A673 (cell line): ENCODE measurements at regions not wholly inside any gene's neighbourhood (a gene's known extent, or its start where the extent isn't known, plus 50 kb on each side); places are given as distances from the start of the nearest gene placed in this dataset.
"Not testable (repeated sequence)": the region's sequence is repeated elsewhere in the genome, so short reads cannot be mapped to it uniquely, and the experiment has no call there.

Source experiments
- BruUV-seq: library from RNA; stranded (reverse); fragments of 400-500 nt; replicated peaks from 2 replicates; lab custom pipeline; 2021; lab: Mats Ljungman, UMichigan
- CTCF ChIA-PET: fragments of 300-600 bp; sonication (Branson Sonifier 250); formaldehyde crosslinking; loops from one replicate; lab custom pipeline; 2022; ENCODE audit warnings: antibody characterized with exemption; lab: Charles Lee
- POLR2A ChIA-PET: fragments of 300-600 bp; sonication (Branson Sonifier 250); formaldehyde crosslinking; loops from one replicate; lab custom pipeline; 2022; ENCODE audit warnings: antibody characterized with exemption; ENCODE audit not compliant: low non-redundant PET; lab: Charles Lee
- DNase-seq: peaks from one replicate; pipeline ENCODE4 v3.0.0-alpha.2; 2015; ENCODE audit warnings: low spot score
- H3K27ac ChIP-seq: fragments of 200-600 bp; sonication (generic); 2 replicates; pipeline ENCODE4 v1.5.1; 2016; ENCODE audit warnings: mixed run types, low read depth, mild to moderate bottlenecking, mixed read lengths, antibody characterized with exemption, low read length; ENCODE audit not compliant: poor library complexity, severe bottlenecking
- H3K27me3 ChIP-seq: fragments of 200-600 bp; sonication (generic); replicated peaks from 2 replicates; pipeline ENCODE4 v1.6.1; 2017; ENCODE audit warnings: mixed run types, low read depth, mild to moderate bottlenecking, mixed read lengths, antibody characterized with exemption, low read length; ENCODE audit not compliant: insufficient read depth, poor library complexity
- H3K36me3 ChIP-seq: fragments of 200-600 bp; sonication (generic); 2 replicates; pipeline ENCODE4 v1.6.1; 2016; ENCODE audit warnings: mixed run types, mild to moderate bottlenecking, mixed read lengths, antibody characterized with exemption, low read length; ENCODE audit not compliant: insufficient read depth, poor library complexity, severe bottlenecking
- H3K4me1 ChIP-seq: fragments of 200-600 bp; sonication (generic); 2 replicates; pipeline ENCODE4 v1.6.1; 2017; ENCODE audit warnings: mixed run types, mild to moderate bottlenecking, mixed read lengths, antibody characterized with exemption, low read length; ENCODE audit not compliant: insufficient read depth, poor library complexity, severe bottlenecking
- H3K4me3 ChIP-seq: fragments of 200-600 bp; sonication (generic); 2 replicates; pipeline ENCODE4 v1.5.1; 2016; ENCODE audit warnings: low read depth, mixed run types, mild to moderate bottlenecking, mixed read lengths, low read length; ENCODE audit not compliant: poor library complexity, severe bottlenecking
- H3K9me3 ChIP-seq: fragments of 200-600 bp; sonication (generic); 2 replicates; pipeline ENCODE4 v1.6.1; 2016; ENCODE audit warnings: mixed run types, low read depth, mild to moderate bottlenecking, mixed read lengths, antibody characterized with exemption, low read length; ENCODE audit not compliant: poor library complexity, severe bottlenecking
- intact Hi-C: fragments of 100-400 bp; cut with micrococcal nuclease; formaldehyde crosslinking; loops from one replicate; pipeline ENCODE4 v1.10.0; 2022; ENCODE audit not compliant: unreplicated experiment

DNA sequence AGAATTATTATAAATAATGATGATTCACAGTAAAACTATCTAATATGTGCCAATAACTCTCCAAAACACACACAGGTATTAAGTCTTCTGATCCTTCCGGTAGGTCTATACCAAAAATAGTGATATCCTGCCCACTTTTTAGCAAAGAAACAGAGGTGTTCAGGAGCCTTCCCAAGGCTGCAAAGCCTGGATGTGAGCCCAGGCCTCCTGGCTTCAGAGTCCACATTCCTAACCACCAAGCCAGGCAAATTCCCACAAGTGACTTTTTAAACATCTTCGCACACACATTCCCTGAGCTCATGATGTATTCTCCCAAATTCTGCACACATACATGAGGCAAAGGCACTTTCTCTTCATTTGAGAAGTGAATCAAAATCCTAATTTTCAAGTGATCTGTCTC lies 376.6 kb downstream of the BCL2L11 start:
- H3K4me3 ChIP-seq, H3K27ac ChIP-seq, CTCF ChIA-PET, intact Hi-C loops, H3K4me1 ChIP-seq, H3K36me3 ChIP-seq, POLR2A ChIA-PET, DNase-seq, H3K27me3 ChIP-seq, BruUV-seq, H3K9me3 ChIP-seq: not testable (repeated sequence)

- H3K27ac ChIP-seq, intact Hi-C loops: not testable (repeated sequence)
These were observed 379.9 kb downstream of the BCL2L11 start for GRCh38 chr2:111500536-111501062.

DNA sequence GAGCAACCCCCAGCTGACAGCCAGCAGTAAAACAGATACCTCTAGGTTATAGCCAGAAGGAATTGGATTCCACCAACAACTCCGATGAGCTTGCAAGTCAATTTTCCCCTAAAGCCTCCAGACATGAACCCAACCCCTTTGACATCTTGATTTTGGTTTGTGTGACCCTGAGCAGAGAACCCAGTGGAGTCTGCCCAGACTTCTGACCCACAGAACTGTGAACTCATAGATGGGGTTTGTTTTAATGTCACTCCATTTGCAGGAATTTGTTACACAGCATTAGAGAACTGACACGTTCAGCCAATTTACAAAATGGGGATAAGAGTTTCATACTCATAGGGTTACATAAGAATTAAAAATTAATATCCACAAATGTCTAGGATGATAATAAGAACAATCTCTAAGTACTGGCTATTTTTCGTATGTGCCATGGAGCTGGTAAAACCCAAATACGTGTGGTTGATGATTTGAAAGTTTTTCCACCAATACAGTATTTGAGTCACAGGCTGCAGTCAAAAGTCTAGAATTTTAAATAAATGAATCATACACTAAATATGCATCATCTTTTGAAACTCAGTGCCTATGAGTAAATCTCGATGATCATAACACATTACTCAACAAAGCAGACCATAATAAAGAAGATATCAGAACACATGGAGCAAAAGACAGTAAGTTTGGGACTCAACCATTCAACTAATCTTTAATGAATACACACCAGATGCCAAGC lies 380.0 kb downstream of the ANAPC1 start:
- H3K27me3 ChIP-seq, H3K4me1 ChIP-seq, H3K36me3 ChIP-seq, POLR2A ChIA-PET, BruUV-seq, intact Hi-C loops, CTCF ChIA-PET, DNase-seq, H3K9me3 ChIP-seq, H3K4me3 ChIP-seq, H3K27ac ChIP-seq: not testable (repeated sequence)

More at GRCh38 chr2:111500536-111501062, 379.9 kb downstream of the BCL2L11 start:
- H3K4me1 ChIP-seq, H3K9me3 ChIP-seq, POLR2A ChIA-PET, CTCF ChIA-PET, BruUV-seq, H3K27me3 ChIP-seq, DNase-seq, H3K36me3 ChIP-seq, H3K4me3 ChIP-seq: not testable (repeated sequence)

GRCh38 chr2:111504571-111504942 lies 379.4 kb downstream of the ANAPC1 start:
- POLR2A ChIA-PET, CTCF ChIA-PET, H3K9me3 ChIP-seq, H3K36me3 ChIP-seq, H3K4me1 ChIP-seq, BruUV-seq, H3K27me3 ChIP-seq, DNase-seq, intact Hi-C loops, H3K27ac ChIP-seq, H3K4me3 ChIP-seq: not testable (repeated sequence)

- H3K4me1 ChIP-seq, intact Hi-C loops, CTCF ChIA-PET, H3K4me3 ChIP-seq, H3K36me3 ChIP-seq, BruUV-seq, H3K9me3 ChIP-seq, H3K27ac ChIP-seq, DNase-seq, H3K27me3 ChIP-seq, POLR2A ChIA-PET: not testable (repeated sequence)
These were observed 378.7 kb downstream of the ANAPC1 start for GRCh38 chr2:111505267-111505666.

DNA sequence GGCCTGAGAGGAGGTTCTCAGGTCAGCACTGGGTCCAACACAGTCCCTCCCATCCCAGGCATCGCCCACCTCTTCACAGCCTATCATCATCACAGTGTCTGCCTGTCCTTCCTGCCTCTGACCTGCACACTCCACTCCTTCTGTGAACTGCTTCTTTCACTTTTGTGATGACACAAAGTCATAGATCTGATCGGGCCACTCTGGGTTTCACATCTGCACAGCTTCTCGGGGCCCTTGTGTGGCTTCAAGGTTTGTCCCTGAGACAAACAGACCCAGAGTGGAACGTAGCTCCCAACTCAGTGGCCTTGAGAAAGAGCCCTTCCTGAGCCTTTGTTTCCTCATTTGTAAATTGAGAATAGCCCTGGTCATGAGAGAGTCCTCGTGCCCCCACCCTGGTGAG lies 377.1 kb downstream of the ANAPC1 start:
- H3K36me3 ChIP-seq, H3K4me3 ChIP-seq, CTCF ChIA-PET, H3K27me3 ChIP-seq, H3K9me3 ChIP-seq, H3K4me1 ChIP-seq, POLR2A ChIA-PET, BruUV-seq, intact Hi-C loops, DNase-seq, H3K27ac ChIP-seq: not testable (repeated sequence)

GRCh38 chr2:111509225-111509869 lies 374.6 kb downstream of the ANAPC1 start:
- H3K9me3 ChIP-seq, H3K4me3 ChIP-seq, CTCF ChIA-PET, BruUV-seq, intact Hi-C loops, DNase-seq, H3K36me3 ChIP-seq, H3K27me3 ChIP-seq, H3K27ac ChIP-seq, POLR2A ChIA-PET, H3K4me1 ChIP-seq: not testable (repeated sequence)
